ENCODE measurements at regions not wholly inside any gene's neighbourhood (a gene's known extent, or its start where the extent isn't known, plus 50 kb on each side); places are given as distances from the start of the nearest gene placed in this dataset.
"Not testable (repeated sequence)": the region's sequence is repeated elsewhere in the genome, so short reads cannot be mapped to it uniquely, and the experiment has no call there.

DNA sequence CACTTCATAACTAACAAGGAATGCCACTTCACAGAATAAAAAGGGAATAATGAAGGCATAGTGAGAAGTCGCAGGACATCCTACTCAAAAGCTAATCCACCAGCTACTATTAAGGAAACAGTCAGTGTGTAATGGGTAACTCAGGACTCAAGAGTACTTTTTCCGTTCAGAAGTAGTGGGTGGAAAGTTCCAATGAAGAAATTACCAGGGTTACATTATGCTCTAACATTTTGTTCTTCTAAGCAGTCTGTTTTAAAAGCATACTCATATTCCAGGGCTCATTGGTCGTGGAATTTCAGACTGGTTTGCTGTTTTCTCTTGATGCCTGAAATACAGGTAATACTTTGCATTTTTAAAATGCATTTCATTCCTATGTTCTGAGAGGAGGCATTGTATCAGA lies 222.4 kb upstream of the IRS2 start:
- Histone ChIP-seq H3K27ac (ENCODE audit: low read depth, low read length) (no peak overlapping the region), H3K27me3 (ENCODE audit: control insufficient read depth, insufficient read depth, low read length) (no peaks in the 10 kb centered on the region), H3K9ac (ENCODE audit: low read depth, low read length) (no peak overlapping the region), H3K4me3 (ENCODE audit: low read depth, low read length) (no peak overlapping the region), H3K36me3 (ENCODE audit: control insufficient read depth, insufficient read depth, low read length) (no peaks in the 10 kb centered on the region), H3K9me3 (ENCODE audit: control insufficient read depth, insufficient read depth, low read length) (no peaks in the 10 kb centered on the region), H3K4me1 (ENCODE audit: control insufficient read depth, insufficient read depth, low read length) (no peaks in the 10 kb centered on the region)

DNA sequence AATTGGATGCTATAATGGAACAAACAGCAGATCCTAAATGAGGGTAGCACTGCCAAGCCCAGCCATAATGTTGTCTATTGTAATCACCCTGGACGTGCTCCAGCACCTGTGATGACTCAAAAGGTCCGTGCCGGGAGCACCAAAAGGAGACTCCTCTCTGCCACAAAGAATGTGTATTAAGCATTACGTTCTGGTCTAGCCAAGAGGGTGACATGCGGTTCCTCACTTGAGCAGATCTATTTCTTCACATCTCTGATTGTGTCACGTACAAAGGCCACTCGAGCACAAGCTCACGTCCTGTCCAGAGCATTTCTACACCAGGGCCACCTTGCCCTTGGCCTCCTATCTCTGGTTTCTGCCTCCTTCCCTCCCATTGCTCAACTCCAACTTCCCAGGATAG lies 219.9 kb upstream of the IRS2 start:
- no peak overlapping the region for H3K27ac ChIP-seq (ENCODE audit: low read depth, low read length)
- H3K9ac ChIP-seq (ENCODE audit: low read depth, low read length) = no peak overlapping the region
- no peaks in the 10 kb centered on the region for H3K27me3 ChIP-seq (ENCODE audit: control insufficient read depth, insufficient read depth, low read length)
- no peaks in the 10 kb centered on the region for H3K4me1 ChIP-seq (ENCODE audit: control insufficient read depth, insufficient read depth, low read length)
- H3K4me3 ChIP-seq (ENCODE audit: low read depth, low read length) = no peak overlapping the region
- H3K9me3 ChIP-seq (ENCODE audit: control insufficient read depth, insufficient read depth, low read length) = no peaks in the 10 kb centered on the region
- H3K36me3 ChIP-seq (ENCODE audit: control insufficient read depth, insufficient read depth, low read length) = no peaks in the 10 kb centered on the region

DNA sequence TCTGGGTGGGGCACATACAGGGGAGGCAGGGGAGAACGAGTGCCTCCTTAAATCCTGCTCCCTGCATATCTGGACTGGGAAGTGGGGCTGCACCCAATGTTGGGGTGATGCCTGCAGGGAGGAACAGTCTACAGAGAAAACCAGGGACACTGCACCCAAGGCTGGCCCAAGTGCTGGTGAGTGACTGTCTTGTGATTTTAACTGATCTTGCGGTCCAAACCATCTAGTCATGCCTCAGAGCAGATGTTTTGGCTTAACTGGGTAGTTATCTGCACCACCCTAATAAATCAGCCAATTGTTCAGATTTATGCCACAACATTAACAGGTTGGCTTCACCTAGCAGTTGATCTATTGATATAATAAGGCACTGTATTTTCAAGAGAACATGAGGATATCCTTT lies 219.2 kb upstream of the IRS2 start:
- Histone ChIP-seq H3K4me1 (ENCODE audit: control insufficient read depth, insufficient read depth, low read length) (no peaks in the 10 kb centered on the region), H3K9me3 (ENCODE audit: control insufficient read depth, insufficient read depth, low read length) (no peaks in the 10 kb centered on the region), H3K27me3 (ENCODE audit: control insufficient read depth, insufficient read depth, low read length) (no peaks in the 10 kb centered on the region), H3K27ac (ENCODE audit: low read depth, low read length) (no peak overlapping the region), H3K4me3 (ENCODE audit: low read depth, low read length) (no peak overlapping the region), H3K9ac (ENCODE audit: low read depth, low read length) (no peak overlapping the region), H3K36me3 (ENCODE audit: control insufficient read depth, insufficient read depth, low read length) (no peaks in the 10 kb centered on the region)

DNA sequence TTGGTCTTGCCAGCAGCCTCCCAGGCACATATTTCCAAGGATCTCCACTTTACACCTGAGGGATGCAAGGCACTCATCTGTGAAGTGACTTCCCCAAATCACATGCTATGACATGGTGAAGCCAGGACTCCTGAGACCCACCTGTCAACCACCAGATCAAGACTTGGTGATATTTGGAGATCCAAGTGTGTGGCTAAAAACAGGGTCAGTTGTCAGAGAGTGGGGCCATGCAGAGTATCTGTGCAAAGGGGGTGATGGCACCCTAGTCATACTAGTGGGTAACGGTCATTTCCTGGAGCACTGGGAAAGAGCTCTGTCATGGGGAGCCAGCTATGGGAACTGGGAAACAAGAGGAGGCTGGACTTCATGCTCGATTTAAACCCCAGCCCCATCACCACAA lies 218.4 kb upstream of the IRS2 start:
- no peak overlapping the region for H3K9ac ChIP-seq (ENCODE audit: low read depth, low read length)
- H3K4me1 ChIP-seq (ENCODE audit: control insufficient read depth, insufficient read depth, low read length) = no peaks in the 10 kb centered on the region
- H3K4me3 ChIP-seq (ENCODE audit: low read depth, low read length) = no peak overlapping the region
- H3K36me3 ChIP-seq (ENCODE audit: control insufficient read depth, insufficient read depth, low read length) = no peaks in the 10 kb centered on the region
- H3K27ac ChIP-seq (ENCODE audit: low read depth, low read length) = no peak overlapping the region
- H3K27me3 ChIP-seq (ENCODE audit: control insufficient read depth, insufficient read depth, low read length) = no peaks in the 10 kb centered on the region
- H3K9me3 ChIP-seq (ENCODE audit: control insufficient read depth, insufficient read depth, low read length) = no peaks in the 10 kb centered on the region

DNA sequence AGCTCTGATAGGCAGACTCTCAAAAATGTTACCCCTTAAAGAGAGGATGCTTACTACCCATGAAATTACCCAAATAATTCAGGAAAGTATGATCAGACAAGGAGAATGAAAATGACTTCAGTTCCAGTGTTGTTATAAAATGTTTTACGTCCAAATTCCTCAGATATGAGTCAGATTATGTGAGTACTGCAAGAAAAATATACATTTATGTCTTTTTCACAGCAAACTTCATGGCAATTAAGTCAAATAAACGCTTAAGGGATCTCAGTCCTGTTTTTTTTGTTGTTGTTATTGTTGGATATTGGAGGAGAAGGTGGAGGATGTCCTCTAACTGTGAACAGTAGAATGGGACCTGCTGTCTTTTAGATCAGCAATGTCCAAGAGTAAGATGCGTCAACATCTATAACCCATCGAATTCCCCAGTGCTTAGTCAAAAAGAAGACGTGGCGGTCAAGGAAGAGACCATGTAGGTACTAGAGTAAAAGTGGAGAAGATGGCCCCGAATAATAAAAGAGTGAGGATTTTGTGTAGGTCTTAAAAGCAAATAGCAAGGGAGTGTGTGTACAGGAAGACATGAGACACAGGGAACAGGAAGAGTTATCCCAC lies 215.4 kb upstream of the IRS2 start:
- no peak overlapping the region for H3K9ac ChIP-seq (ENCODE audit: low read depth, low read length)
- H3K27ac ChIP-seq (ENCODE audit: low read depth, low read length) = no peak overlapping the region
- H3K9me3 ChIP-seq (ENCODE audit: control insufficient read depth, insufficient read depth, low read length) = no peaks in the 10 kb centered on the region
- H3K4me3 ChIP-seq (ENCODE audit: low read depth, low read length) = no peak overlapping the region
- no peaks in the 10 kb centered on the region for H3K27me3 ChIP-seq (ENCODE audit: control insufficient read depth, insufficient read depth, low read length)
- no peaks in the 10 kb centered on the region for H3K4me1 ChIP-seq (ENCODE audit: control insufficient read depth, insufficient read depth, low read length)
- H3K36me3 ChIP-seq (ENCODE audit: control insufficient read depth, insufficient read depth, low read length) = no peaks in the 10 kb centered on the region

DNA sequence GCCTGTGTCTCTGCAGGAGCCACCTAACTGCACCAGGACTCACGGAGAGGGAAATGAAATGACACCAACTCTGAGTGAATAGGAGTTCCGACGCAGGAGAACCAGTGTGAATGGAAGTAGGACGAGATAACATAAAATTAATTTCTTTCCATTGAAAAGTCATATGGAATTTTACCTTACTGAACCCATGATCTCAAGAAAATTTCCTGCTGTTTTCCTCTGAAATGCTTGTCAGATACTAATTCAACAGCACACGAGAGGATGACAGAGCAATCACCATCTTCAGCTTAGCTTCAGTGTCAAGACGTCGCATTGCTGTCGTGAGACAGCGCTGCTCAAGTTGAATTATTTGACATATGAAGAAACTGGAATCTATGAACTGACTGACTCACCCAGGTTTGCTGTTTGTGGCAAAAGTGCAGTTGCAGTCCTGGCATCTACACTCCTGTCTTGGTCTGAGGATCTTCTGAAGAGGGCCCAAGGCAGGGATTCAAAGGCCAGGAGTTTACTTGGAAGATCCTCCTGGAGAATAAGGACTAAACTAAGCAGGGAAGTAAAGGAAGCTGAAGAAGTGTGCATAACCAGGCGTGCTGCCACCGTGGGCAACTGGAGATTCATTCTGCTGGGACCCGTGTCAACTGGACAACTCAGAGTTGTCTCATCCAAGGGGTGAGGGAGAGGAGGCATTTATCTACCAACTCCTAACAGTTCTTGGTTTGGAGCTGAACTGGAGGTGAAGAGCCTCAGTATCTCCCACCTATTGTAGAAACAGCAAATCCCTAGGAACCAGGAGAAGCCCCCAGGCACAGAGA lies 214.4 kb upstream of the IRS2 start:
- H3K9me3 ChIP-seq (ENCODE audit: control insufficient read depth, insufficient read depth, low read length) = no peaks in the 10 kb centered on the region
- no peak overlapping the region for H3K4me3 ChIP-seq (ENCODE audit: low read depth, low read length)
- H3K4me1 ChIP-seq (ENCODE audit: control insufficient read depth, insufficient read depth, low read length) = no peaks in the 10 kb centered on the region
- H3K9ac ChIP-seq (ENCODE audit: low read depth, low read length) = no peak overlapping the region
- H3K27ac ChIP-seq (ENCODE audit: low read depth, low read length) = no peak overlapping the region
- no peaks in the 10 kb centered on the region for H3K36me3 ChIP-seq (ENCODE audit: control insufficient read depth, insufficient read depth, low read length)
- H3K27me3 ChIP-seq (ENCODE audit: control insufficient read depth, insufficient read depth, low read length) = no peaks in the 10 kb centered on the region

DNA sequence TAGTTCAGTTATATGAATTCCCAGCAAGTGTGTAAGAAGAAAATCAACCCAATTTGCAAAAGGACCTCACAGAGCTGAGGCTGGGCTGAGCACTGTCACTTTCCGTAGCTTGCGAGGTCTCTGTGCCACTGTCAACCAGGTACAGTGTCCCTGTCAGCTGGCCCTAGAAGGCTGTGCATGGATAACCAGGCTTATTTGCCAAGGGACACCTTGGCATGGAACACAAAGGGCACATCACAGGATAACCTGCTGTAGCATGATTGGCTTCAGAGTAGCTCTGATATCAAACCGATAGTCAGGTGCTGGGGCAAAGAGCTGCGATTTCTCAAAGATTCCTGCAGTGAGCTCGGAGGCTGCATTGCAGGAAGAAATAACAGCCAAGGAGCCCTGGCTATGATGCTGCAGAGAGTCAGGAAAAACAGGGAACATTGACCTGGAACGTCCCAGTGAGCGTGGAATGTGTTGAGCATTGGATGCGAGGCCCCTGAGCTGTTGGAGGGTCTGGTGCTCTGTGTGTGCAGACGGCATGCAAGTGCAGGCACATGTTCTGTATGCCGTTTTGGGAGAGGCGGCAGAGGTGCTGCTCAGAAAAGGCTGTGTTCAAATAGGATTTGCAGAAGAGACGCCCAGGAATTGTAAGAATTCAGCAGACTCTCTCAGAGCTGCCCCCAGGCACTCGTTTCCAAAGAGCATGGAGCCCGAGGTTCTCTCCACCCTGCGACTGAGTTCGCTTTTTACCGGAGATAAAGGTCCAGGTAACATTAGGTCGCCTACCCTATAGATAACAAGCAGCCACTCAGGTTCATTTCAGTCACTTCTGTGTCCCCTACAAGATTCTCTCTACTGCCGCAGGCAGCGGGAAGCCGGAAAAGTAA lies 213.5 kb upstream of the IRS2 start:
- Histone ChIP-seq H3K9me3 (ENCODE audit: control insufficient read depth, insufficient read depth, low read length) (peaks cover 3% of the 10 kb centered on the region; the same call in 1 of the 2 replicates), H3K9ac (ENCODE audit: low read depth, low read length) (no peak overlapping the region), H3K27me3 (ENCODE audit: control insufficient read depth, insufficient read depth, low read length) (no peaks in the 10 kb centered on the region), H3K4me3 (ENCODE audit: low read depth, low read length) (no peak overlapping the region), H3K27ac (ENCODE audit: low read depth, low read length) (no peak overlapping the region), H3K36me3 (ENCODE audit: control insufficient read depth, insufficient read depth, low read length) (no peaks in the 10 kb centered on the region), H3K4me1 (ENCODE audit: control insufficient read depth, insufficient read depth, low read length) (no peaks in the 10 kb centered on the region)

DNA sequence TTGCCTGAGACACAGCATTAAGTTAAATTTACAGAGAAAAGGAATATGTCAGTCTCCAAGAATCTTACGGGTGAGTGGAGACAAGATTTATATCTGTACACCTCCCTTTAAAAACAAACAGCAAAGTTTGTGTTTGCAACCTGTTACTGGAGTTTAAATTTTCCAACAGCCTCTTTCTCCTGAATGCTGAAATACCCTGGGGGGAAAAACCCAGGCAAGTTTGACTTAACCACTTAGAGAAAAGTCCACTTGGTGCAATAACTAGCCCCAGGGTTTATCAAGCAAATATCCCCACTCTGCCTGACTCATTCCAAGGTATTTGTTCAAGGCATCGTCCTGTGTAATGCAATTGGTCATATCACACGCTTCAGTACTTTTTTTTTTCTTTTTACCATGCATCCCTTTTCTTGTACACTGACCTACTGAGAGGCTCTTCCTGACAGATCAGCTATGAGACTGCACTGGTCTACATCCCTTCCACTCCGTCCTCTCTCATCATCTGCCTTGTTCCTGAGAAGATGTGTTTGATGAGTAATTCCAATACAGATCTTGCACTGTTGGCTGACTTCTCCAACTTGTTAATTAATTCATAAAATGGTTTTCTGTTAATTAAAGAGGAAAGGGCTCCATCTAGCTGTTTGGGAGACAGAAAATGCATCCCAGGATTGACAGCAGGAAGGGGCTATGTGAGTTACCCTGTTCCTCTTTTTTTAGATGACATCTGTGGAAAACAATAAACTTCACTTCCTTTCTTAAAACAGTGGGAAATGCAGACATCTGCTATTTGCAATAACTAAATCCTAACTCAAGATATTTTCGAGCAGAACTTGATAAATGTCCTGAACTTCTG lies 212.5 kb upstream of the IRS2 start:
- H3K9me3 ChIP-seq (ENCODE audit: control insufficient read depth, insufficient read depth, low read length) = peaks cover 3% of the 10 kb centered on the region; the same call in 1 of the 2 replicates
- H3K36me3 ChIP-seq (ENCODE audit: control insufficient read depth, insufficient read depth, low read length) = no peaks in the 10 kb centered on the region
- no peak overlapping the region for H3K27ac ChIP-seq (ENCODE audit: low read depth, low read length)
- H3K4me1 ChIP-seq (ENCODE audit: control insufficient read depth, insufficient read depth, low read length) = no peaks in the 10 kb centered on the region
- no peak overlapping the region for H3K4me3 ChIP-seq (ENCODE audit: low read depth, low read length)
- H3K9ac ChIP-seq (ENCODE audit: low read depth, low read length) = no peak overlapping the region
- no peaks in the 10 kb centered on the region for H3K27me3 ChIP-seq (ENCODE audit: control insufficient read depth, insufficient read depth, low read length)

DNA sequence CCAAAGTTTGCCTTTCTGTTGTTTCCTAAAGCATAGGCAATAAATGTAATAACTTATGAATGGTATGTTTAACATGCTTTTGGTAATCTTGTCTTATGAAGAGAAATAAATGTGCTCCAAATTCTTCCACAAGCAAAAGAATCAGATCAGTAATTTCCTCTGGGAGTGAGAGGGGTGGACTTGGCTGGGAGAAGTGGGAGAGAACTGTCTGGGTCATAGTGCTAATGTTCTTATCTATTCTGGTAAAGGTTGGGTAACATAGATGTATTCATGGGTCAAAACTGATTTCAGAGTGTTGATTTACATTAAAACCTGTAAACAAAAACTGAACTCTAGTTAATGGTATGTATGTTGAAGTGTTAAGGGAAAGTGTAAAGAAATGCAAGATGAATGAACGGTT lies 211.7 kb upstream of the IRS2 start:
- Histone ChIP-seq H3K4me3 (ENCODE audit: low read depth, low read length) (no peak overlapping the region), H3K27ac (ENCODE audit: low read depth, low read length) (no peak overlapping the region), H3K9me3 (ENCODE audit: control insufficient read depth, insufficient read depth, low read length) (peaks cover 3% of the 10 kb centered on the region; the same call in 1 of the 2 replicates), H3K4me1 (ENCODE audit: control insufficient read depth, insufficient read depth, low read length) (no peaks in the 10 kb centered on the region), H3K9ac (ENCODE audit: low read depth, low read length) (no peak overlapping the region), H3K27me3 (ENCODE audit: control insufficient read depth, insufficient read depth, low read length) (no peaks in the 10 kb centered on the region), H3K36me3 (ENCODE audit: control insufficient read depth, insufficient read depth, low read length) (no peaks in the 10 kb centered on the region)

DNA sequence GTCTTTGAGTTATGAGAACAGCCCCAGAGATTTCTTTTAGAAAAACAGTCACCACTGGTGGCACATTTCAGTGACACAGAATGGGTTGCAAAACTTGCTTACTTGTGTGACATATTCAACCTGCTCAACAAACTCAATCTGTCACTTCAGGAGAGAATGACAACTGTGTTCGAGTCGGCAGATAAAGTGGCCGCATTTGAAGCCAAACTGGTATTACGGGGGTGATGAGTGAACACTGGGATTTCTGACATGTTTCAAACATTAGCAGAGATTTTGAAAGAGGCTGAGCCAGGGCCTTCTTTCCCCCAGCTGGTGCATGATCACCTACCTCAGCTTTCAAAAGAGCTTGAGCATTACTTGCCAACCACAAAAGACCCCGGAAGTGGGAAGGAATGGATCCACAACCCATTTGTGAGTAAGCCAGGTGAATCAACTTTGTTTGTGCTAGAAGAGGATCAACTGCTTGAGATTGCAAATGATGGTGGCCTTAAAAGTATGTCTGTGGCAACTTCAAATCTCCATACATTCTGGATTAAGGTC lies 210.7 kb upstream of the IRS2 start:
- not testable (repeated sequence) for H3K4me1 ChIP-seq (ENCODE audit: control insufficient read depth, insufficient read depth, low read length); H3K9me3 ChIP-seq (ENCODE audit: control insufficient read depth, insufficient read depth, low read length); H3K9ac ChIP-seq (ENCODE audit: low read depth, low read length); H3K4me3 ChIP-seq (ENCODE audit: low read depth, low read length); H3K27ac ChIP-seq (ENCODE audit: low read depth, low read length); H3K27me3 ChIP-seq (ENCODE audit: control insufficient read depth, insufficient read depth, low read length); H3K36me3 ChIP-seq (ENCODE audit: control insufficient read depth, insufficient read depth, low read length)

Data from HUES48 (cell line).